Right cardiac atrium (tissue), 5 donors: ENCODE measurements at regions not wholly inside any gene's neighbourhood (a gene's known extent, or its start where the extent isn't known, plus 50 kb on each side); places are given as distances from the start of the nearest gene placed in this dataset.
A peak's percentile ranks its signal among the peaks of the same experiment; 100 is the strongest.

Experiments used
- ATAC-seq, 2 donors: fragments of 200-7000 bp; cut with Tn5 transposase; one replicate each; pipeline versions ENCODE4 v1.8.0 to v1.9.1; 2020; ENCODE audit warnings: moderate library complexity in 2 of 2, mild to moderate bottlenecking in 1 of 2
- DNase-seq, 3 donors: peaks; one replicate each; pipeline ENCODE4 v3.0.0-alpha.2; 2020
- H3K27ac ChIP-seq: one replicate; pipeline ENCODE4 v1.5.1; 2013; ENCODE audit warnings: mild to moderate bottlenecking, low read length, control low read depth, moderate library complexity
- H3K27me3 ChIP-seq: one replicate; pipeline ENCODE4 v1.6.1; 2013; ENCODE audit not compliant: control insufficient read depth, insufficient read depth
- H3K4me1 ChIP-seq: one replicate; pipeline ENCODE4 v1.6.1; 2013; ENCODE audit warnings: low read length; ENCODE audit not compliant: control insufficient read depth, insufficient read depth
- H3K4me3 ChIP-seq: one replicate; pipeline ENCODE4 v1.5.1; 2013; ENCODE audit warnings: low read length, control low read depth
- H3K9me3 ChIP-seq: one replicate; pipeline ENCODE4 v1.6.1; 2013; ENCODE audit warnings: low read length; ENCODE audit not compliant: control insufficient read depth
- WGBS: extraction: QIAGEN DNeasy Blood & Tissue Kit; methylation state at CpG from one replicate; pipeline ENCODE4 v1.1.7; 2013; 5-methylcytosine and 5-hydroxymethylcytosine counted together
- intact Hi-C, 4 donors: fragments of 100-400 bp; cut with DNase I; formaldehyde crosslinking; loops; one replicate each; pipeline versions ENCODE4 v1.11.0 to v1.14.0; 2022 to 2023
- donor health status: healthy with polysubstance abuse.
- donor health status: DM: no; HTN: yes; CAD: no.
- donor health status: DM: no; HTN: no; CAD: no.
- donor health status: DM: no; HTN: yes; CAD: no; lungs with severe emphysema.
- donor health status: DM: yes; HTN: yes; CAD: no.

DNA sequence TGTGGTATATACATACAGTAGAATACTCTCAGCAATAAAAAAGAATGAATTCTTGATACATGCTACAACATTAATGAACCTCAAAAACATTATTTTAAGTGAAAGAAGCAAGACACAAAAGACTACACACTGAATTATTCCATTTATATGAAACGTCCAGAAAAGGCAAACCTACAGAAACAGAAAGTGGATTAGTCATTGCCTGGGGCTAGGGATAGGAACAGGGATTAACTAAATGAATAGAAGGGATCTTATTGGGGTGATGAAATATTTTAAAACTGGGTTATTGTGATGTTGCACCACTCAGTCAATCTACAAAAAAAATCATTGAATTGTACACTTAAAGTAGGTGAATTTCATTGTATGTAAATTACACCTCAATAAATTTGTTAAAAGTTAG, 326.7 kb downstream of the PIK3R1 start:
- WGBS = 53% methylated on average over 1 of the region's 1 CpG
- H3K27ac ChIP-seq = no peak overlapping the region
- intact Hi-C loops = loop anchor here in 1 of 4 donors (10.0 kb wide), 1 partner anchor 247 kb away; no protein-coding TSS in a partner anchor
- DNase-seq (no peak), ATAC-seq (no peak)
- H3K4me3 ChIP-seq = no peak overlapping the region
- no peaks in the 10 kb centered on the region for H3K27me3 ChIP-seq
- H3K4me1 ChIP-seq = no peaks in the 10 kb centered on the region
- H3K9me3 ChIP-seq = no peaks in the 10 kb centered on the region

DNA sequence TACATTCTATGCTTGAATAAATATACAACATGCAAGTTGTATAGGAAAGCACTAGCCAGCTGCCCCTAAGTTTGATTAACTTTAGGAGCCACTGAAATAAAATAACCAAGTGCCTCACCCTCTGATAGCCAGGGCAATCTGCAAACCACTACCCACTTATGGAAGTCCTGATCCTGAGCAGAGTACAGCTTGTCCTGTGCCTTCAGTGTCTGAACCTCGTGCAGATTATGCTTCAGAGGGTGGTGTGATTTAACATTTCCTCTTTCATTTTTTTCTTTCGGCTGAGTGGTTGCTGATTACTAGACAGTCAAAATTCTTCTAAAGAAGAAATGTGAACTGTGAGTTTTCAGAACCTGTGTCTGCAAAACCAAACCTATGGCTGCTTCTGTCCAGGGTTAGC, 327.7 kb downstream of the PIK3R1 start:
- H3K9me3 ChIP-seq = no peaks in the 10 kb centered on the region
- H3K4me1 ChIP-seq = no peaks in the 10 kb centered on the region
- peak overlapping the region; percentile 35 for H3K27ac ChIP-seq
- H3K4me3 ChIP-seq = no peak overlapping the region
- H3K27me3 ChIP-seq = no peaks in the 10 kb centered on the region
- 18% methylated on average over 2 of the region's 2 CpGs for WGBS
- ATAC-seq (peak; percentile 59 to 94), DNase-seq (no peak)
- intact Hi-C loops = loop anchor here in 1 of 4 donors (10.0 kb wide), 1 partner anchor 248 kb away; no protein-coding TSS in a partner anchor

DNA sequence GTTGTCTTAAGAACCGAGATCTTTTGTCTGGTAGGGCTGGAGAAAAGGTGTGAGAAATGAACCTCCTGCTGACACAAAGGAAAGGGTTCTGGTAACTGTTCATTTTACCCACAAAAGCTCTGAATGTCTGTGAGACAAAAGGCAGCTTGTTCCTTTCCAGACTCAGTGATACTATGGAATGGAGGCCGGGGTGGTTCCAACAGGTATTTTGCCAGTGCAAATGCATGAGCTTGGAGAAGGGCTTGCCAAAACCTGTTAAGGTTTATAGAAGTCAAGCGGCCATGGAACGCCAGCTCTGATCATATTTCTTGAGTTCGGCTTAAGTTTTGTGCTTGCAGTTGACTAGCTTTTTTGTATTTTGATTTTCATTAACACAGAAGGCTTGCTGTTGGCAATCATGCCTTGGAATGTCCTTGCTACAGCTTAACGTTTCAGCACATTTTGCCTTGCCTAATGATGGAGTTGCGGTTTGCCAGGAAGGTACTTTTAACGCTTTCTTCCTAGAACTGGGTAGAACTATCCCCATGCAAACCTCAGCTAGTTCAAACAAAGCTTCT, 328.6 kb downstream of the PIK3R1 start:
- Histone ChIP-seq H3K4me1 (no peaks in the 10 kb centered on the region), H3K4me3 (no peak overlapping the region), H3K27ac (no peak overlapping the region), H3K9me3 (no peaks in the 10 kb centered on the region), H3K27me3 (no peaks in the 10 kb centered on the region)
- ATAC-seq = no peak
- DNase-seq = no peak
- 86% methylated on average over 8 of the region's 8 CpGs for WGBS
- intact Hi-C loops = loop anchor here in 1 of 4 donors (10.0 kb wide), 1 partner anchor 249 kb away; no protein-coding TSS in a partner anchor

DNA sequence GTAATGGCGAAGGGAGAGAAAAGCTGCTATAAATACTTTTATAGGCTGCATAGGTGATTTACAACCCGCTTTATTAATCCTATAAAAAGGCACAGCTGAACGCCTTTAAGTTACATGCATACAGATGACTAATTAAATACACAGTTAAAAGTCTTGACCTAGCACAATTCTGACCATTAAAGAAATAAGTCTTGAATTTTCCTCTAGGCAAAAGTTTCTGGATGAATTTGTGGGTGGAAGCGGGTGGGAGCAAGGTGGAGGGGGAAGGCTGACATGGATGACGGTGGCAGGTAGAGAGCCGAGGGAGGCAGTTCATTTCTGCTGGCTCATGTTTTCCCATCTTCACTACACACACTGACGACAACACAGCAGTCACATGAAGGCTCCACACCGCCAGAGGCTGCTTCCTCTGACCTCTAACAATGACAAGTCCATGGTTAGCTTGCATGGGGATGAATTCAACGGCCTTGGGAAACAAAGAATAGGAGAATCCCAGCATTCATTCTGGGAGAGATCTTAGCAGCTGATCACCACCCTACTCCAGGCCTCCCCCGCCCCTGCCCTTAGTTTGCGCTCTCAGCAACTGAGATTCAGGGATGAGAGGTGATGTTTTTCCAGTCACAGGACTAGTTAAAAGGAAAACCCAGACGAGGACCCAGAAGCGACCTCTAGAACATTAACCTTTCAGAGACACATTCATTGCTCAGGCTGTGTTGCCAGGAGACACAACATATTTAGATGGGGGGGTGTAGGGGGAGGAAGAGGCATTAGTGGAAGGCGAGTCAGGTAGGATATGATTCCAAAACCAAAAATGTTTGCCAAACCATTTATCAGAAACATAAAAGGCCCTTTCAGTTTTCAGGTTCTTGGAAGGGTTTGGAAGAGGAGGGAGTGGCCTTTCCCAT, 329.3 kb downstream of the PIK3R1 start:
- ATAC-seq = no peak
- Histone ChIP-seq H3K9me3 (no peaks in the 10 kb centered on the region), H3K4me1 (no peaks in the 10 kb centered on the region), H3K4me3 (no peak overlapping the region), H3K27me3 (no peaks in the 10 kb centered on the region), H3K27ac (no peak overlapping the region)
- WGBS = 86% methylated on average over 14 of the region's 14 CpGs
- no peak for DNase-seq
- intact Hi-C loops = loop anchor here in 1 of 4 donors (10.0 kb wide), 1 partner anchor 250 kb away; no protein-coding TSS in a partner anchor

DNA sequence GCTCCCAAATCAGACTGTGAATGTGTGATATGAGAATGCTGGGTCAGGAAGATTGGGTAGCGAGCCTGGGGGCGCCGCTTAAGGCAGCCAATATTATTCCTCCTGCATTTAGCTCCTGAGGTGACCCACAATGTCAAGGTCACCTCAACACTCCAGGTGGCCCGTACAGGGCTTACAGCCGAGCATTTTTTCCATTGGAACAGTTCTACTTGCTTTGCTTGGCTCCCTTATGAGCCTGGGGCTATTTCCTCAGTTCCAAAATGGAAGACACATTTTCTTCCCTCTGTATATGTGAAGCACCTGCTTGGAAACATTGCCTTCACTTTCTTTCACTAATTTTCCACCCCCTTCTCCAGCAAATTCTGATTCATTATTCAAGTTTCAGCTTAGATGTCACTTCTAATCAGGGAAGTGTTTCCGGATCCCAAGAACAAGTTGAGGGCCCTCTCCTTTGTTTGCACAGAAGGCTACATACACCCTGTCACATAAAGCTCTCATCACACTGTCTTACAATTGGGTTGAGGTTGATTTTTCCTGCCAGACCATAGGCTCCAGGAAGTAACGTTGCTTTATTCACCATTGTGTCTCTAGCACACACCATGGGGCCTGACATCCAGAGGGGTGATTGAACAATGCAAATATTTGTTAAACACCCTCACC, 330.2 kb downstream of the PIK3R1 start:
- no peak for DNase-seq
- Histone ChIP-seq H3K4me1 (no peaks in the 10 kb centered on the region), H3K27ac (no peak overlapping the region), H3K4me3 (no peak overlapping the region), H3K27me3 (no peaks in the 10 kb centered on the region), H3K9me3 (no peaks in the 10 kb centered on the region)
- WGBS = 74% methylated on average over 7 of the region's 7 CpGs
- no peak for ATAC-seq
- intact Hi-C loops = loop anchor here in 1 of 4 donors (10.0 kb wide), 1 partner anchor 251 kb away; no protein-coding TSS in a partner anchor

DNA sequence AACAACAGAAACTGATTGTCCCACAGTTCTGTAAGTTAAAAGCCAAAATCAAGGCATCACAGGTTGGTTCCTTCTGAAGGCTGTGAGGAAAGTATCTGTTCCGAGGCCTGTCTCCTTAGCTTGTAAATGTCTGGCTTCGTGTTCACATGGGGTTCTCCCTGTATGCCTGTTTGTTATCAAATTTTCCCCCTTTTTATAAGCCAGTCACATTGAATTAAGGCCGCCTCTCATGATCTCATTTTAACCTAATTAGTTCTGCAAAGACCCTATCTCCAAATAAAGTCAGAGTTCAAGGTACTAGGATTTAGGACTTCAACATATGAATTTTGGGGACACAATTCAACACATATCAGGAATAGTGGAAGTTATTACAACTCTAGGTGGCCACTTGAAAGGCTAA, 331.5 kb downstream of the PIK3R1 start:
- 96% methylated on average over 3 of the region's 3 CpGs for WGBS
- no peaks in the 10 kb centered on the region for H3K27me3 ChIP-seq
- intact Hi-C loops = loop anchor here in 1 of 4 donors (10.0 kb wide), 1 partner anchor 252 kb away; no protein-coding TSS in a partner anchor
- no peak overlapping the region for H3K27ac ChIP-seq
- no peaks in the 10 kb centered on the region for H3K9me3 ChIP-seq
- ATAC-seq = no peak
- H3K4me1 ChIP-seq = no peaks in the 10 kb centered on the region
- H3K4me3 ChIP-seq = no peak overlapping the region
- no peak for DNase-seq

GRCh38 chr5:68547622-68548021, 332.1 kb downstream of the PIK3R1 start:
- no peaks in the 10 kb centered on the region for H3K27me3 ChIP-seq
- H3K27ac ChIP-seq = no peak overlapping the region
- ATAC-seq (no peak), DNase-seq (no peak)
- H3K9me3 ChIP-seq = no peaks in the 10 kb centered on the region
- H3K4me1 ChIP-seq = no peaks in the 10 kb centered on the region
- intact Hi-C loops = loop anchor here in 1 of 4 donors (10.0 kb wide), 1 partner anchor 253 kb away; no protein-coding TSS in a partner anchor
- no peak overlapping the region for H3K4me3 ChIP-seq

DNA sequence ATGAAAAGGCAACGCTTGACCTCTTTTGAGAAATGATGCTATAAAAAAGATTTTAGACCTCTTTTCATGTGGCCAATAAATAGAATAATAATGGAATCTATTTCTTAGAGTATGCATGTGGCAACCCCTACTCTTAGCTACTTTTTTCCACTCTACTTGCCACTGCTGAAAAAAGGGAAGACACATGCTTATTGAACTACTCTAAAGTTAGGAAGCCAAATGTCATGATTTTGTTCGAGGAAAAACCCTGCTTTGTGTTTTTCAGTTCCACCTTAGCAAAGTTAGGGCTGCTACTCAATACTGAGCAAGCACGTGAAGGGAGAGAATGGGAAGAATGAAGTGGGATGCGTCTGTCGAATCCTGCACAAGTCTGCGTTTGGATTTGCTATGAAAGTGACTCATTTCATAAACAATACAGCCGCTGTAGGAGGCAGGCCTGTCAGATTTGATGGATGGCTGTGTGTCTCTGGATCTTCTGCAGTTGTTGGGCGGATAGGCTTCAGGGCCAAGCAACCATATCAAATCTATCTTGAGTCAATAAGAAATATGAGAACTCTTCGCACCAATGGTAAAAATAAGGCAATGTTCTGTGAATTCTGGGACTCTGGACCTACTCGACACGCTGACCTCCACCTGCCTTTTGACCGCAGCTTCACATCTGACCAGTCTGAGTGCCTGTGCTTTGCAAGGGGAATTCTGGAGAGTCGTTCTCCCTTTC, 333.6 kb downstream of the PIK3R1 start:
- WGBS = 81% methylated on average over 13 of the region's 13 CpGs
- Histone ChIP-seq H3K4me1 (no peaks in the 10 kb centered on the region), H3K27me3 (no peaks in the 10 kb centered on the region), H3K9me3 (no peaks in the 10 kb centered on the region), H3K27ac (no peak overlapping the region), H3K4me3 (no peak overlapping the region)
- DNase-seq (no peak), ATAC-seq (no peak)
- intact Hi-C loops = loop anchor here in 1 of 4 donors (10.0 kb wide), 1 partner anchor 254 kb away; no protein-coding TSS in a partner anchor

- Histone ChIP-seq H3K9me3 (no peaks in the 10 kb centered on the region), H3K4me3 (no peak overlapping the region), H3K4me1 (no peaks in the 10 kb centered on the region), H3K27ac (no peak overlapping the region), H3K27me3 (no peaks in the 10 kb centered on the region)
- DNase-seq (no peak), ATAC-seq (no peak)
- intact Hi-C loops = no loop called here
These were observed 334.5 kb downstream of the PIK3R1 start for GRCh38 chr5:68550015-68550414.

DNA sequence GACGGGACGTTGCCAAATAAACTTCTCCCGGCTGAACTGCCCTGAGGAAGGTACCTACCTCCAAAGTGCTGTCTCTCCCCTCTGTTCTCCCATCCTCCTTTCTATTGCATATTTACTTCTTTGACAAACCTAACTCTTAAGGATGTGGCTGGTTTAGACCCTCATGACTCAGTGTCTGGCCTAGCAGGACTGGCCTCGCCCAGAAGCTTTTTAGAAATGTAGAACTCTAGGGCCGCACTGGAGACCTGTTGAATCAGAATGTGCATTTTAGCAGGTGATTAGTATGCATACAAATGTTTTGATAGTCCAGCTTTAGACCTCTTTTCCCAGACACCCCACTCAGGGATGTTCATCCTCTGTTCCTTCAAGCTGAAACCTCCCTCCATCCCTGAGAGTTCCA, 335.9 kb downstream of the PIK3R1 start:
- H3K9me3 ChIP-seq = no peaks in the 10 kb centered on the region
- ATAC-seq = no peak
- no peak for DNase-seq
- no peak overlapping the region for H3K27ac ChIP-seq
- intact Hi-C loops = no loop called here
- 84% methylated on average over 5 of the region's 5 CpGs for WGBS
- H3K4me3 ChIP-seq = no peak overlapping the region
- H3K27me3 ChIP-seq = no peaks in the 10 kb centered on the region
- no peaks in the 10 kb centered on the region for H3K4me1 ChIP-seq
